ENCODE measurements at regions not wholly inside any gene's neighbourhood (a gene's known extent, or its start where the extent isn't known, plus 50 kb on each side); places are given as distances from the start of the nearest gene placed in this dataset.

DNA sequence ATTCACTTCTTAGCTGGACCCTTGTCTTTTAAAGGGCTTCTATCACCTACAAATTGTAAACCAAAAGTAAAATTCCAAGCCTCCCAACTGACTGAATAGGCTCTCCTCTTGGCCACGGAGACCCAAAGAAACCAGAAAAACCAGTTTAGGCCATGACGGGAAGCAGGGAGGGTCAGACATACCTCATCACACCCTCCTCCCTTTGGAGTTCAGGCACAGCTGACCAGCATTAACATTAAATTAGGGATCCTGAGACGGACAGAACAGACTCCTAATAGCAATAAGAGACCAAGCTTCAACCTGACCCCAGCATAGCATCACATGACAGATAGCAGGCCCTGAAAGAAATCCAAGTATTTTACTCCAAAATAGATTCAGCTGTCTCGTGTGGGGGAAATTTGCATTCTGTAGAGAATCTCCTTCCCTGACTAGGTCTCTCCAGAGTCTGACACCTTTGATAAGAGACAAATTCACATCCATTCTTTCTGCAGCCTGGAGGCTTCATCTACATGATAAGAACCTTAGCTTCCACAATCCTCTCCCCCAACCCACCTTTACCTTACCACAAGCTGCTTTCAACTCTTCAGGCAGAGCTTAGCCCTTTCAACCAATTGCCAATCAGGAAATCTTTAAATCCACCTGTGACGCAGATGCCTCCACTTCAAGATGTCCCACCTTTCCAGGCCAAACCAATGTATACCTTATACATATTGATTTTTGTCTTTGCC, 177.1 kb upstream of the RAB4A start:
- Mint-ChIP-seq H3K4me1 (peaks cover 8% of the 10 kb centered on the region), H3K9me3 (no peaks in the 10 kb centered on the region), H3K4me3 (no peak overlapping the region), H3K27me3 (no peaks in the 10 kb centered on the region), H3K27ac (no peak overlapping the region), H3K36me3 (no peaks in the 10 kb centered on the region)
- no peak for DNase-seq

DNA sequence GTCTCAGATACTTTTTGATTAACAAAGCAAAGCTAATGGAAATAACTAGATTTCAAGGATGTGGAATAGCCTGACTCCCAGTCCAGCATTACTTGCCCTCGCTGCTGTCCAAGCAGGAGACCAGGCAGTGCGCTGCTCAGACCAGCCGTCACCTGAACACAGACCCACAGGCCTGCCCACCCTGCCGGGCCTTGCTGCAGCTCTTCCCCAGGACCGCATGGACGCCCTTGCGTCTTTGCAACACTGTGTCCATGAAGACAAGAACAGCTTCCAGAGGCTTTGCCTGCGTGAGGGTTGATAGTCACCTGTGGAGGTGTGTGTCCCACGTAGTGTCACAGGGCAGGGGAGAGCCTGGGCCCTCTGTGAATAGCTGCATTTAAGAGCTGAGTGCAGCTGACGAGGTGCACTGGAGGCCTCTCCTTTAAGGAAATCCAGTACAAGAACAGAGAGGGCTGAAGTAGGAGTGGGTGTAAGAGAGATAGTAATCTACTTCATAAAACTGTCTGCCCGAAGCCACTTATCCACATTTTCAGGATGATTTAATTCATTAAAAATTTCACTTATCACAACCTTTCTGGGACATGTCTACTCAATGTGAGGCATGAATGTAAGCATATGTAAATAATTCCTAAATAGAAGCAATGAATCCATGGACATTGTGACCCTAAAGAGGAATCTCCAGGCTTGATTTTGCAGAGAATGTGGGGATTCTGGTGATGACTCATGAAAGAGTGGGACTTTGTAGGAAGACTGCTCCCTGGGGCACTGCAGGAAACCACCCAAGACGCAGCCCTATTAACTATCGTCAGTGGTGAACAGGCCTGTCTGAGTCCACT, 176.2 kb upstream of the RAB4A start:
- H3K4me3 Mint-ChIP-seq = no peak overlapping the region
- H3K4me1 Mint-ChIP-seq = peaks cover 8% of the 10 kb centered on the region
- no peaks in the 10 kb centered on the region for H3K9me3 Mint-ChIP-seq

DNA sequence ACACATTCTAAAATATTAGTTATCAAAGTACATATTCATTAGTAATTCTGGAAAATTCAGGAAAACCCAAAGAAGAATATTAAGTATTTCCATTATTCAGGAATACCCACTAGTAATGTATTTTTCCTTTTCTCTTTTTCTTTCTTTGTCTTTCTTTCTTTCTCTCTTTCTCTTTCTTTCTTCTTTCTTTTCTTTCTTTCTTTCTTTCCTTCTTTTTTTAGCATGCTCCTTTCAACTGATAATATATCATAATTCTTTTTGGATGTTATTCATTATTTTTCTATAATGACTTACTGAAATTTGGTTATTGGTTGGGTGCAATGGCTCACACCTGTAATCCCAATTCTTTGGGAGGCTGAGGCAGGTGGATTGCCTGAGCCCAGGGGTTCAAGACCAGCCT, 175.6 kb upstream of the RAB4A start:
- Mint-ChIP-seq H3K4me3 (no peak overlapping the region), H3K9me3 (no peaks in the 10 kb centered on the region), H3K27me3 (no peaks in the 10 kb centered on the region), H3K4me1 (peaks cover 8% of the 10 kb centered on the region), H3K27ac (no peak overlapping the region), H3K36me3 (no peaks in the 10 kb centered on the region)
- DNase-seq = no peak

More for the DNA sequence above, 176.2 kb upstream of the RAB4A start:
- Mint-ChIP-seq H3K36me3 (no peaks in the 10 kb centered on the region), H3K27me3 (no peaks in the 10 kb centered on the region), H3K27ac (no peak overlapping the region)
- no peak for DNase-seq

DNA sequence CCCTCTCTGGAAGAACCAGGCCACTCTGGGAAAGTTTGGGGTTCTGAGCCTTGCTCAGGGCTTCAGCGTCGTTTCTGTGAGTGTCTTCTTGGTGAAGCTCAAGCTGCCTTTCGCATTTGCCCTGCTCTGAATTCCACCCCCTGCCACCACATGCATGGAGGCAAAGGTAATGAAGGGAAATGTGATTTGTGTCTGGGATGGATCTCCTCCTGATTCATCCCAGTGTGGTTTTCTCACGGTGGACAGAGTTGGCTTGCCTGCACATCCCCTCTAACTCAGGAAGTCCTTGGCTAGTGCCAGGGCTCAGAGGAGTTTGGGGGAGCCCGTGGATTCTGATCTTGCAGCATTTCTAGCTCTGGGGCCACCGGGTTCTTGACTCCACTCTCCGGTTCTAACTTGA, 173.6 kb upstream of the RAB4A start:
- H3K36me3 Mint-ChIP-seq = no peaks in the 10 kb centered on the region
- no peak overlapping the region for H3K4me3 Mint-ChIP-seq
- H3K4me1 Mint-ChIP-seq = peaks cover 8% of the 10 kb centered on the region
- no peak overlapping the region for H3K27ac Mint-ChIP-seq
- no peaks in the 10 kb centered on the region for H3K9me3 Mint-ChIP-seq
- H3K27me3 Mint-ChIP-seq = no peaks in the 10 kb centered on the region
- no peak for DNase-seq

DNA sequence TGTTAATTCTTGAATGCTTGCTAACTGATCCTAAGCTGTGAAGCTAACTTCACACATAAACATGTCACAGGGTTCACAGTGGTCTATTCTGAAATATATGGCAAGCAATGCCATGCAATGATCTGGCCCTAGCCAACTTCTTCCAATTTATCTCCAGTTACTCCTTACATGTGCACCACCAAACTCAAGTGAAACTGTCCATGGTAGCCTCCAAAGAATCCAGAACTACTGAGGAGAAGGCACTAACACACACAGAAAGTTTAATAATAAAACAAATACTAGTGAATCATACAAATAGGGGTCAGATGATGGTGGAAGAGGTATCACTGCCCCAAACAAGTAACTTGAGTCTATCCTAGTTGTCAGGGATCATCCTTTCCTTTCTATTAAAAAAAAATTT, 172.6 kb upstream of the RAB4A start:
- Mint-ChIP-seq H3K27me3 (no peaks in the 10 kb centered on the region), H3K4me3 (no peak overlapping the region)

DNA sequence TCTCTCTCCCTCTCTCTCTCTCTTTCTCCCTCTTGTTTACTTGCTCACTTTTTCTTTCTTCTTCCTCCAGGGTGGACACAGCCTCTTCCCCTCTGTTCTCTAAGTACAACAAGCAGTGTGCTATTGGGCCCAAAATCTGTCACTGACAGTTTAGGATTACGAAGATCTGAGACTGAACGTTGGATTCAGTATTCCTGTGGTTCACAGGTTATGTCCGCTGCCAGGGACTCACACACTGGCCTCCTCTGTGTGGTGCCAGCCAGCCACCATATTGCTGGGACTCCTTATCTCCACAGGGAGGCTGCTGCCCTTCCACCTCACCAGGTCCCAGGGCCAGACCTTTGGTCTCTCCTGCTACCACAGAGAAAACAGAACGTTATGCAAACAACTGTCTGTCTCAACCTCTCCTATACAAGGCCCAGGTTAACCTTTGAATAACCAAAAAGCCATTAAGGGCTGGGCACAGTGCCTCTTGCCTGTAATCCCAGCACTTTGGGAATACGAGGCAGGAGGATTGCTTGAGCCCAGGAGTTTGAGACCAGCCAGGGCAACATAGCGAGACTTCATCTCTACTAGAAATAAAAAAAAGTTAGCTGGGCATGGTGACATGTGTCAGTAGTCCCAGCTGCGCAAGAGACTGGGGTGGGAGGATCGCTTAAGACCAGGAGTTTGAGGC, 171.9 kb upstream of the RAB4A start:
- Mint-ChIP-seq H3K4me3 (no peak overlapping the region), H3K9me3 (no peaks in the 10 kb centered on the region), H3K4me1 (no peaks in the 10 kb centered on the region), H3K27me3 (no peaks in the 10 kb centered on the region), H3K36me3 (no peaks in the 10 kb centered on the region), H3K27ac (no peak overlapping the region)
- no peak for DNase-seq

More for the DNA sequence above, 172.6 kb upstream of the RAB4A start:
- no peaks in the 10 kb centered on the region for H3K9me3 Mint-ChIP-seq
- no peak for DNase-seq
- no peaks in the 10 kb centered on the region for H3K36me3 Mint-ChIP-seq
- no peak overlapping the region for H3K27ac Mint-ChIP-seq
- H3K4me1 Mint-ChIP-seq = peaks cover under 1% of the 10 kb centered on the region

DNA sequence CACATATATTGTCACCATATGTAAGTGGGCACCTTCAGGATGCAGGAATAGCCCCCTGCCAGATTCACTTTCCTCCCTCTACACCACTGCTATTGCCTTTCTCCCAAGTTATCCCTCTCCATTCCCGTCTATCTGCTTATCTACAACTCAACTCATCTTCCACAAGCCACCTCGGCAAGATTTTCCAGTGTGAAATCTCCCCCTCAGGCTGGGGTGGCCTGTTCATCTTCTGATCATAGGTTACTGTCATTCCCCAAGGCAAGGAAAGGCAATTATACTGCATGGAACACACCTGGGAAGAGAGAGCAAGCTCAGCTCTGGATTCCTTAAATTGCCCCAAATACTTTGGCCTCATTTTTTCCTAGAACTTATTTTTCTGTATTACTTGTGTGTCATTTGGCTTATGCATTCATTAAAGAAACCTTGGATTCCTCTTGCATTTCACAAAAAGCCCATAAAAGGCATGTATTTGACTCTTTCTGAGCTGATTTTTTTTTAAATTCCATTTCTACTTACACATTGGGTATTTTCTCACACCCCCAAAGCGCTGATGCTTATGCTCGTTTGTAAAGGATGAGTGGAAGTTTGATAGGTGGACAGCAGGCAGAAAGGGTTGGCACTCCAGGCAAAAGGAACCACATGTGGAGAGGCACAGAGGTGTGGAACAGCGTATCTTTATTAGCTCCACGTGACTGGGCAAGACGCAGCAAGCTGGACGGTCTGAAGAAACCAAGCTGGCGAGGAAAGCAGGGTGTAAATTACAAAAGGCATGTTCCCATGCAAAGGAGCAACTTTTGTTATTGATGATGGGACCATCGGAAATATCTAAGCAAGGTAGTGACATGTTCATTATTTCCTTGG, 169.7 kb upstream of the RAB4A start:
- Mint-ChIP-seq H3K36me3 (no peaks in the 10 kb centered on the region), H3K4me1 (no peaks in the 10 kb centered on the region), H3K4me3 (no peak overlapping the region), H3K9me3 (no peaks in the 10 kb centered on the region), H3K27ac (no peak overlapping the region), H3K27me3 (no peaks in the 10 kb centered on the region)
- no peak for DNase-seq

DNA sequence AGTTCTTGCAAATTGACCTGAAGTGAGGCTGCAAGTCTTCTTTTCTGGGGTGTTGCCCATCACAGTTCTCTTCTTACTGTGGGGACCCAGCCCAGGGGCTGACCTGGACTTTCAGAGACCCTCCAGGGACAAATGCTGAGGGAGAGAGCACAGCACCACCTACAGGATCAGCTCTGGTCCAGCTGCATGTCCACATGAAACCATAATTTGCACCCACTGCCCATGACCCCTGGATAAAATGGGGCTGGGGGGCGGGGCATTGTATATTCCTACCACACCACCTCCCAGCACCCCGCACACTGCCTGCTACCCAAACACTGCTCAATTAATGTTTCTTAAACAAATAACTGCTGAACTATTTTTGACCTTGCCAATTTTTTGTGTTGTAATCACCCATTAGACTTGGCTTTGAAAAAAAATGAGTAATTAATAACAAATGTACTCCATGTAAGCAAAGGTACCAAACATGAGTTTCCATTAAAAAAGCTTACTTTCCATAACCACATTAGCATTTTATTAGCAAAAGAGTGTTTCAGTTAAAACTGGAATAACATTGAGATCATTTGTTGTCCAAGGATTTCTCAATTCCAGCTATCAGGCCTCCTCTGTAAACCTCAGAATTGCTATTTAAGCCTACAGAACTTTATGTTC, 168.0 kb upstream of the RAB4A start:
- Mint-ChIP-seq H3K4me3 (no peak overlapping the region), H3K27ac (no peak overlapping the region)

DNA sequence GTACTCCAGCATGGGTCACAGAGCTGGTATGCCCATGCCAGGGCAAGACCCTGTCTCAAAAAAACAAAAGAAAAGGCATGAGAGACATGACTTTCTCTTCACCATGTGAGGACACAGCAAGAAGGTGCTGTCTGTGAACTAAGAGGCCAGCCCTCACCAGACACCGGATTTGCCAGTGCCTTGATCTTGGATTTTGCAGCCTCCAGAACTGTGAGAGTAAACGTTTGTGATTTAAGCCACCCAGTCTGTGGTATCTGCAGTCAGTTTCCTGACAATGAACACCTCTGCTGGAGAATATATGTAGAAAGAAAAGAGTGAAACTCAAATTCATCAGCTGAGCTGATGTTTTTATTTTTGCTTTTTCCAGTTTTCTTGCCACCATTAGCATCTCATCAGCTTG, 166.3 kb upstream of the RAB4A start:
- Mint-ChIP-seq H3K4me3 (no peak overlapping the region), H3K27ac (no peak overlapping the region)

More for the DNA sequence above, 168.0 kb upstream of the RAB4A start:
- DNase-seq = no peak
- Mint-ChIP-seq H3K9me3 (no peaks in the 10 kb centered on the region), H3K36me3 (no peaks in the 10 kb centered on the region), H3K4me1 (no peaks in the 10 kb centered on the region), H3K27me3 (no peaks in the 10 kb centered on the region)

DNA sequence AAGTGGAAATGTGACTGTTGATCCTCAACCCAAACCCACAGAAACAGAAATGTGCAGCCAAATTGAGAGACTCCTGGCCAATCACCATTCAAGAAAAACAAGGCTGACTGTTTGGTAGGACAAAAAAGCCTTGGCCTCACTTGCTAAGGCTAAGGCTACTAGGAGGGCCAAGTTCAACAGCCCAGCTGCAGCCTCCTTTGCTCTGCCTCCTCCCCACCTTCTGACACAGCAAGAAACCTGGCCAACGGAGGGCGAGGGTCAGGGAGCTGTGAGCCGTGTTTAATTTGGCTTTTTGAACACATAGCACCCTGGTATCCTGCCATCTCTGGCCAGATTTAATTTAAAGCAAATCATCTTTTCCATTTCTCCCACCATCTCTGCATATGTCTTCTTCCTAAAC, 165.8 kb upstream of the RAB4A start:
- H3K4me3 Mint-ChIP-seq = no peak overlapping the region
- H3K27me3 Mint-ChIP-seq = no peaks in the 10 kb centered on the region
- H3K36me3 Mint-ChIP-seq = no peaks in the 10 kb centered on the region
- DNase-seq = no peak
- H3K27ac Mint-ChIP-seq = no peak overlapping the region
- no peaks in the 10 kb centered on the region for H3K9me3 Mint-ChIP-seq
- H3K4me1 Mint-ChIP-seq = no peaks in the 10 kb centered on the region

More for the DNA sequence above, 166.3 kb upstream of the RAB4A start:
- Mint-ChIP-seq H3K9me3 (no peaks in the 10 kb centered on the region), H3K27me3 (no peaks in the 10 kb centered on the region), H3K36me3 (no peaks in the 10 kb centered on the region), H3K4me1 (no peaks in the 10 kb centered on the region)
- DNase-seq = no peak

DNA sequence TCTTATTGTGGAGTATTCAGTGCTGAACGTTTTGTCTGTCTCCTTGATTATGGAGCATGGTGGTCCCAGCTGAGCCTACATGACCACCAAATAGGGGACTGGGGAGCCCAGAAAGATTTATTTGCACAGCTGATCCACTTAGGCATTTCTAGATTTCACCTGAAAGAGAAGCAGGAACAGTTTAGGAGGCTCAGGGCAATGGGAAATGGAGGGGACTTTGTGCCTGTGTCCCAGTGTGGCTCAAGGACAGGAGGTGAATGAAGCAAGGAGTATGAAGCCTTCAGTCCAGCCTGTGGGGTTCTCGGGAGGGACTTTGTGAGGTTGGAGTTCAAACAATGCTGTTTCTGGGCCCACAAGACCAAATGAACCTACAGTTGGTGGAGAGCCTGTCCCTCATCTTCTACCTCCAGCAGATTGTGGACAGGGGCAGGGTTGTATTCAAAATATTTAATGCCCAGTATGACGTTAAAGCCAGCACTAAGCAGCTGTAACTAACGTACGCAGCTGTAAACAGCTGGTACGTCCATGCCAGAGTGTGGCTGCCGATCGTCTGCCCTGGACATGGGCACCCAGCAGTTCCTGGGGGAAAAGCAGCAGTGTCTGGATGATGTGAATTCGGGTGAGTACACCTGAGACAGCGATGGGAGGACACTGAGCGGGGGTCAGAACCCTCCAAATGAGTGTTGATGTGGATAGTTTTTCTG, 164.9 kb upstream of the RAB4A start:
- no peaks in the 10 kb centered on the region for H3K9me3 Mint-ChIP-seq
- H3K36me3 Mint-ChIP-seq = no peaks in the 10 kb centered on the region
- no peaks in the 10 kb centered on the region for H3K27me3 Mint-ChIP-seq
- H3K27ac Mint-ChIP-seq = no peak overlapping the region
- DNase-seq = no peak
- no peaks in the 10 kb centered on the region for H3K4me1 Mint-ChIP-seq
- H3K4me3 Mint-ChIP-seq = no peak overlapping the region

DNA sequence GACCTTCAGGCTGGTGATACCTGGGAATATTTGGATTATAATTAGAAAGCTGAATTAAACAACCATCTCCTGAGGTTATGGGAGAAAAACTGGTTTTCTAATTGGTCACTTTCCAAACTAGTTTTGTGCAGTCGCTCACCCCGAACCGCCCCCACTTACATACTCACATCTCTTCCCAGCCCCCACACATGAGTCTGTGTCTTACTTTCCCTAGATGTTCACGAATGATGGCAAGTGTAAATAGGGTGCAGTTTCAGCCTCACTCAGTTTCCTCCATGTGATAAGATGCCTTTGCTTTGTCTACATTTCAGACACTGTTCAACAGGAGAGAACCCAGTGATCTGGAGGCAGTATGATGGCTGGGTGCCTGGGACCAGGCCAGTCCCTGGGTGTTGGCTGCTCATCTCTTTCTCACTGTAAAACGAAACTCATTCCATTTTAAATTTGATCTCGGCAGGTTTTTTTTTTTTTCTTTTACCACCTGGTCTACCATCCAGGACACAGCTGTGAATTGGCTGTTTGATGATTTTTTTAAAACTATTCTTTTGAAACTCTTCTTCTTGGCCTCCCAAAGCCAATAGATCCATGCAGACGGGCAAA, 164.3 kb upstream of the RAB4A start:
- Mint-ChIP-seq H3K36me3 (no peaks in the 10 kb centered on the region), H3K4me1 (no peaks in the 10 kb centered on the region), H3K9me3 (no peaks in the 10 kb centered on the region), H3K27ac (no peak overlapping the region), H3K4me3 (no peak overlapping the region), H3K27me3 (no peaks in the 10 kb centered on the region)
- no peak for DNase-seq

DNA sequence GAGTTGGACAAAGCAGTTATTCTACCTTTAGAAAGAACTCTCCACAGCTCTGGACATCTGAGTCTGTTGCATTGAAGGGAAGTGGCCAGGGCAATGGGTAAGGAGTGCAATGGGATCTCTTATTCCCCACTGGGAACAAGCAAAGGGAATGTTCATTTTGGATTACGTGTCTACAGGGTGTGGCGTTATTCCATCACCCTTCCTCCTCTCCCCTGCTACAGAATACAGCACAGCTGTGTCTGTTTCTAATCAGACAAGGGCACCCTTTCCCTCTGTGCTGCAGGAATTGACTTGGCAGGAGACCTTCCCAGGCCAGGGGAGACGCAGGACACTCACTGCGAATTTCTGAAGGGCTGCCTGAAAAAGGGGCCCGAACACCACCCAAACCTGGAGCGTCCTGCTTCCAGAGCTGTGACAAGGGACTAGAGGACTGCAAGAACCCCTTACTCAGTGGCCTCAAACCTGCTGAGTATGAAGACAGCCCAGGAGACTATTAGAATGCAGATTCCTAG, 163.6 kb upstream of the RAB4A start:
- Mint-ChIP-seq H3K9me3 (no peaks in the 10 kb centered on the region), H3K4me3 (no peak overlapping the region), H3K27ac (no peak overlapping the region), H3K4me1 (no peaks in the 10 kb centered on the region), H3K27me3 (no peaks in the 10 kb centered on the region), H3K36me3 (no peaks in the 10 kb centered on the region)
- DNase-seq = no peak

Data from activated naive CD8-positive, alpha-beta T cell treated with anti-CD3 and anti-CD28 coated beads for 36 hours (primary cell).